Fibroblast of villous mesenchyme (primary cell): ENCODE measurements at regions not wholly inside any gene's neighbourhood (a gene's known extent, or its start where the extent isn't known, plus 50 kb on each side); places are given as distances from the start of the nearest gene placed in this dataset.

Experiments
- DNase-seq: peaks from one replicate; pipeline ENCODE4 v3.0.0-alpha.2; 2010; ENCODE audit warnings: low read depth
- H3K4me3 ChIP-seq: 2 replicates; pipeline ENCODE4 v1.5.1; 2011; ENCODE audit warnings: low read depth, mild to moderate bottlenecking, low read length
- TF ChIP-seq, protein P1 (sequence below): IDR thresholded peaks from 2 replicates; pipeline ENCODE4 v1.5.1; 2012; ENCODE audit warnings: low read depth, mild to moderate bottlenecking, low read length; ENCODE audit not compliant: insufficient read depth

DNA sequence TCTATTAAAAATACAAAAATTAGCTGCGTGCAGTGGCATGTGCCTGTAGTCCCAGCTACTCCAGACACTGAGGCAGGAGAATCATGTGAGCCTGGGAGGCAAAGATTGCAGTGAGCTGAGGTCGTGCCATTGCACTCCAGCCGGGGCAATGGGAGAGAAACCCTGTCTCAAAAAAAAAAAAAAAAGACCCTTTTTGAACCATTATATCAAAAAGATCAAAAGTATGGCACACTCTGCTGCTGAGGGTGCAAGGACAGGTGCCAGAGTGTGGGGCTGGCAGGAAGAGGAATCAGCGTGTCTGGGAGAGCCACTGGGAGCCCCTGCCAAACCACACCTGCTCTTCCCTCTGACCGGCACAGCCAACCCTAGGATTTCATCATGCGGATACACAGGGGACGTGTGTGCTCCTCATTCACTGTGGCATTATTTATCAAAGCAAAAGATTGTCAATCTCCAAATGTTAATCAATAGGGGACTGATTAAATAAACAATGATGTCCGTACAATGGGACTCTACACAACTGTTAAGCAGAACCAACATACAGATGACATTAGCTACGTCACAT is 147.3 kb upstream of the TLE3 start:
- DNase-seq: no peak
- TF ChIP-seq, protein P1, sequence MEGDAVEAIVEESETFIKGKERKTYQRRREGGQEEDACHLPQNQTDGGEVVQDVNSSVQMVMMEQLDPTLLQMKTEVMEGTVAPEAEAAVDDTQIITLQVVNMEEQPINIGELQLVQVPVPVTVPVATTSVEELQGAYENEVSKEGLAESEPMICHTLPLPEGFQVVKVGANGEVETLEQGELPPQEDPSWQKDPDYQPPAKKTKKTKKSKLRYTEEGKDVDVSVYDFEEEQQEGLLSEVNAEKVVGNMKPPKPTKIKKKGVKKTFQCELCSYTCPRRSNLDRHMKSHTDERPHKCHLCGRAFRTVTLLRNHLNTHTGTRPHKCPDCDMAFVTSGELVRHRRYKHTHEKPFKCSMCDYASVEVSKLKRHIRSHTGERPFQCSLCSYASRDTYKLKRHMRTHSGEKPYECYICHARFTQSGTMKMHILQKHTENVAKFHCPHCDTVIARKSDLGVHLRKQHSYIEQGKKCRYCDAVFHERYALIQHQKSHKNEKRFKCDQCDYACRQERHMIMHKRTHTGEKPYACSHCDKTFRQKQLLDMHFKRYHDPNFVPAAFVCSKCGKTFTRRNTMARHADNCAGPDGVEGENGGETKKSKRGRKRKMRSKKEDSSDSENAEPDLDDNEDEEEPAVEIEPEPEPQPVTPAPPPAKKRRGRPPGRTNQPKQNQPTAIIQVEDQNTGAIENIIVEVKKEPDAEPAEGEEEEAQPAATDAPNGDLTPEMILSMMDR: no peak

DNA sequence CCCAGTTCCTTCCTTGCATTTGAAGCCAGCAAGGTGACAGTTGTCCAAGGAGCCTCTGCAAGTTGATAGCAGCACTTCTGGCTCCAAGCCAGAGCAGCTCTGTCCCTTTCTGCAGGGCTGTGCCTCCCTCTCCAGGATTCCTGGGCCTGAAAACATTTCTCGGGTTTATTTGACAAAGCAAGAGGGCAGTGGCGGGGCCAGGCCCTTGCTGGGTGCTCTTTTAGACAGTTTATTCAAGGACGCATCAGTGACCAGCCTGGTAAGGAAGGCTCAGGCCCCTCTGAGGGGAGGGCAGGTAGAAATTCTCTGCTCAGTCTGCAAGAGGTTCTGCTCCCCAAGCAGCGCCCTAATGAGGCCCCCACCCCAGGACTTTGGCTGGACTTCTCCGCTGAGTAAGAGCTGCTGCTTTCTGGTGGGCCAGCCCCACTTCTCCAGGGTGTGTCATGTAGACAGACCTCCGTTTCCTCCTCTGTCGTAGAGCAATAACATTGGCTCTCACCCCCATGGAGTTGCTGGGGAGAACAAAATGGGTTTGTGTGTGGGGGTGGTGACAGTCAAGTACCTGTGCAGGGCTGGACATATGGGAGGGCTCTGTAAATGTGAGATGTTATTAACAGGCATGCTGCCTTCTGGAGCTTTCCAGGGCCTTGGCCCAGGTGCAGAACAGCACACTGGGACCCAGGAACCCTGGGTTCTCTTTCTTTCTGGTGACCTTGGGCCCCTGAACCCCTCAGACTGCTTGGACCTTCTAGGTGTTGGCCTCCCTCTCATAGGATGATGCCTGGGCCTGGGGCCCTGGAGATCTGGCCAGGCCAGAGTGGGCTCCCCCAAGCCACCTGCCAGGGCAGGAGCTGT is 146.2 kb upstream of the TLE3 start:
- no peak overlapping the region for H3K4me3 ChIP-seq
- no peak for DNase-seq
- TF ChIP-seq, protein P1: no peak

More for the DNA sequence above, 147.3 kb upstream of the TLE3 start:
- no peak overlapping the region for H3K4me3 ChIP-seq

DNA sequence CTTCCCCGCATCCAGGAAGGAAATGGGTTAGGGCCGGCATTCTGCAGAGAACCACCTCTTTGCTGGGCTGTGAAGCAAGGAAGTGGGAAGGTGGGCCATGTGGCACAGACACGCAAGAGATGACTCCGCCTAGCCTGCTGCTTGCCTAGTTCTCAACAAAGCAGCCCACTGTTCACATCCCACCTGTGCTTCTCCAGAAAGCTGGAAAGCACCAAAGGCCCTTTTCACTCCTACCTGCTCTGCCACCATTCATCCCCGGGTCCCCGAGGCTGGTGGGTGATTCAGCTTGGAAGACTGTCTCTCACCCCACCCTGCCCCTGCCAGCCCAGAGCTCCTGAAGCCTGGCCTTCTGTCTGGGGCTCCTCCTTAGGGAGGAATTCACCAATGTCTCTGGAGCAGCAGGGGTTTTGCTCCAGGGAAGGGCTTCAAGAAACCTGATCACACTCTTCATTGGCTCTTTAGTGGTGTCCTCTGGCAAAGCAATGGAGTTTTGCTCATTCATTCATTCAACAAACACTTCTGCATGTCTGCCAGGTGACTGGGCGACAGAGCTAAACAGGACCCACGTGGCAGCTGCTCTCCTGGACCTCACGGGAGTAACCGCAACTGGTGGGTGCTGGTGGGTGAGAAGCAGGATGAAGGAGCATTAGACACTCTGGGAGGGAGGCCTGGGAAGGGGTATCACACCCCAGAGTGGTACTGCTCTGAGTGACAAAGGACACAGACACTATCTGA is 145.4 kb upstream of the TLE3 start:
- TF ChIP-seq, protein P1: no peak
- H3K4me3 ChIP-seq: no peak overlapping the region
- DNase-seq: no peak

DNA sequence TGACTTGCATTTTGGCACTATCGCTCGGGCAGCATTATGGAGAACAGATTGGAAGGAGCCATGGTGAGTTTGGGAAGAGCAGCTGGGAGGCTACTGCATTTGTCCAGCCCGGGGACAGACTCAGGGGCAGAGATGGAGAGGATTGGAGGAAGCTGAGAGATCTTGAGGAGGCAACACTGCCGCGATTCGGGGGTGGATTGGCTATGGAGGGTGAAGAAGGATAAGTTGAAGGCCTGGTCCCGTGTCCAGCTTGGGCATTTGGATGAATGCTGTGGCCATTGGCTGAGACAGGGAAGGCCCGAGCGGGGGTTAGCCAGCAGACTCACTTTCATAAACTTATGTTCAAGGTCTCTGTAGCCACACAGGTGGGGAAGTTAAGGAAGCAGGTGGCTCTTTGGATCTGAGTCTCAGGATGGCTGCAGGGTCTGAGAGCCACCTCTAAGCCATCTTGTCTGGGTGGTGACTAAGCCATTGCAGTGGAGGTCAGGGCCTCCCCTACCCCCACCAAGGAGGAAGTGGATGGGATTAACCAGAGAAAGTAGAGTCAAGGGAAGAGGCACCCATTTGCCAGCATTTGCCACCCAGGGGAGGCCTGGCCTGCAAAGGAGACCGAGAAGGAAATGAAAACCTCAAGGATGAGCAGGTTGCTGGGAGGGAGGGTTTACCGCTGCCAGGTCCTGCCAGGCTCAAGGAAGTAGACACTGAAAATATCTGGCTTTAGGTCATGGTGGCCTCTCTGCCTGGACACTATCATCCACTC is 144.0 kb upstream of the TLE3 start:
- DNase-seq: no peak
- TF ChIP-seq, protein P1: no peak
- H3K4me3 ChIP-seq: no peak overlapping the region

DNA sequence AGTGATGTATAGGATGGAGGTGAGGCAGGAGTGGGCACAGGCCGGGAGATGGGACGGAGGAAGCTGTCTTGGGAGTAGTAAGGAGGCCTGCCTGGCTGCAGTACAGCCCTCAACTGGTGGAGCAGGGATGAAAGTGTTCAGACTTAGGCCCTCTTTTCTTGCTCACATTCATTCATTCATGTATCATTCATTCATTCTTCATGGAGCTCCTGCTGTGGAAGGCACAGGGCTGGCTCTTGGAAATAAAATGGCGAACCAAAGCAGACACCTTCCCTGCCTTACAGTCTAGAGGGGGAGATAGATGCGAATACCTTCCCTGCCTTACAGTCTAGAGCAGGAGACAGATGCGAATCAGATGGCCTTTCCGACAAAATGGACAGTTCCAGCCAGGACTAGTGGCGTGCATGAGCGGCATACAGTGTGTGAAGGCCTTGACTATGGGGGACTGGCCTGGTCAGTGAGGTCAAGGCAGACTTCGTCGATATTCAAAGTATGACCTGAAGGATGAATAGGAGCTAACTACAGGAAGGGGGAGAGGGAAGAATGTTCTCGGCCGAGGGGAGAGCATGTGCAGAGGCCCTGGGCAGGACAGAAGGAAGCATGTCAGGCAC is 143.2 kb upstream of the TLE3 start:
- TF ChIP-seq, protein P1: no peak
- DNase-seq: no peak
- H3K4me3 ChIP-seq: no peak overlapping the region

DNA sequence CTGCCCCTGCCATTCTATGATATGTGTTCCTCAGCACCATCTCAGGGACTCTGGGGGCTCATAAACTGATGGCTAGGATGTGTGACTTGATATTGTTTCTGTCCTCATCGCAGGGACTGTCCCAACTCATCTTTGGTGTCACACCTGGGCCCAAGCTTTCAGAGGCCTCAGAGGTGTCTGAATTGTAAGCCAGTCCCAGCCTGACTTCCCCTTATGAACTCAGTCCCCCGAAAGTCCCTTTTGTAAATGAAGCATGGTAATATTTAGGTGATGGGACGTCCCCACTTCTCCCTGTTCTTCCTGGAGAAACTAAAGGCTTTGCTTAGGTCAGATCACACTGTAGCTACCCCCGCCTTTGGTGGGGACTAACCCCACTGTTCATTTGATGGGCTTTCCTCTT is 142.4 kb upstream of the TLE3 start:
- TF ChIP-seq, protein P1: no peak
- no peak overlapping the region for H3K4me3 ChIP-seq
- DNase-seq: no peak
